GM12878 (cell line): ENCODE measurements at regions not wholly inside any gene's neighbourhood (a gene's known extent, or its start where the extent isn't known, plus 50 kb on each side); places are given as distances from the start of the nearest gene placed in this dataset.

Source experiments
- ATAC-seq: fragments of 200-7000 bp; cut with Tn5 transposase; 3 replicates; pipeline ENCODE4 v1.9.1; 2020; ENCODE audit warnings: mild to moderate bottlenecking, moderate library complexity
- BruUV-seq: library from RNA; stranded (reverse); fragments of 400-500 nt; replicated peaks from 2 replicates; lab custom pipeline; 2021; lab: Mats Ljungman, UMichigan
- CTCF ChIA-PET: fragments of 300-600 bp; sonication (Branson Sonifier 250); formaldehyde crosslinking; extraction: SDS; loops from one replicate; lab custom pipeline; 2021; ENCODE audit warnings: inconsistent platforms; lab: Yijun Ruan, JAX
- POLR2A ChIA-PET: fragments of 350-600 bp; formaldehyde crosslinking; extraction: SDS; loops from one replicate; lab custom pipeline; 2021; ENCODE audit warnings: inconsistent platforms; lab: Charles Lee
- RAD21 ChIA-PET: fragments of 300-600 bp; sonication (Branson Sonifier 250); formaldehyde crosslinking; loops from one replicate; lab custom pipeline; 2023; ENCODE audit warnings: antibody characterized with exemption; ENCODE audit not compliant: unreplicated experiment; lab: Charles Lee
- SMC1A ChIA-PET: fragments of 300-600 bp; sonication (Branson Sonifier 250); formaldehyde crosslinking; loops from one replicate; lab custom pipeline; 2023; ENCODE audit not compliant: unreplicated experiment, uncharacterized antibody; lab: Charles Lee
- DNase-seq: peaks from one replicate; pipeline ENCODE4 v3.0.0-alpha.2; 2011; ENCODE audit warnings: low read depth, low spot score
- FAIRE-seq: peaks from 3 replicates; lab custom pipeline; 2011; peaks lifted over from hg19 to GRCh38; lab: Jason Lieb, UNC
- H2AFZ ChIP-seq: 2 replicates; pipeline ENCODE4 v1.6.0; 2011; ENCODE audit warnings: low read depth, low read length, control low read depth; ENCODE audit not compliant: control insufficient read depth
- H3K27ac ChIP-seq: 2 replicates; pipeline ENCODE4 v1.5.1; 2011; ENCODE audit warnings: control low read depth; ENCODE audit not compliant: control insufficient read depth, insufficient read depth
- H3K27me3 ChIP-seq, 2 experiments: replicated peaks in 1 of 2; 2 replicates each; pipeline versions ENCODE4 v1.6.0 to v1.6.1; 2011; ENCODE audit warnings: low read length in 1 of 2; ENCODE audit not compliant: control insufficient read depth in 2 of 2, insufficient read depth in 2 of 2
- H3K36me3 ChIP-seq, 2 experiments: 2 replicates each; pipeline ENCODE4 v1.5.1; 2011; ENCODE audit warnings: low read length in 1 of 2; ENCODE audit not compliant: control insufficient read depth in 2 of 2, insufficient read depth in 2 of 2
- H3K4me1 ChIP-seq: 2 replicates; pipeline ENCODE4 v1.6.1; 2011; ENCODE audit warnings: mild to moderate bottlenecking, low read length, moderate library complexity, mixed read lengths; ENCODE audit not compliant: control insufficient read depth, insufficient read depth
- H3K4me2 ChIP-seq: 2 replicates; pipeline ENCODE4 v1.6.0; 2011; ENCODE audit warnings: control low read depth; ENCODE audit not compliant: control insufficient read depth, insufficient read depth
- H3K4me3 ChIP-seq: fragments of 200-600 bp; sonication (generic); 2 replicates; pipeline ENCODE4 v1.5.1; 2016
- H3K79me2 ChIP-seq: 2 replicates; pipeline ENCODE4 v1.6.0; 2011; ENCODE audit warnings: low read length; ENCODE audit not compliant: control insufficient read depth, insufficient read depth
- H3K9ac ChIP-seq: 2 replicates; pipeline ENCODE4 v1.8.0; 2011; ENCODE audit warnings: low read length, control low read depth, mixed read lengths; ENCODE audit not compliant: control insufficient read depth, insufficient read depth
- H3K9me3 ChIP-seq: replicated peaks from 3 replicates; pipeline ENCODE4 v1.5.1; 2011; ENCODE audit warnings: mild to moderate bottlenecking, low read length; ENCODE audit not compliant: control insufficient read depth, insufficient read depth
- H4K20me1 ChIP-seq: 2 replicates; pipeline ENCODE4 v1.6.0; 2011; ENCODE audit not compliant: control insufficient read depth, insufficient read depth
- BACH1 ChIP-seq: fragments of 450-650 bp; IDR thresholded peaks from 2 replicates; pipeline ENCODE4 v1.6.1; 2017; ENCODE audit warnings: mild to moderate bottlenecking, borderline replicate concordance
- BRCA1 ChIP-seq: IDR thresholded peaks from 2 replicates; pipeline ENCODE4 v1.6.1; 2011; ENCODE audit warnings: low read depth, low read length, improper control_type of control experiment
- EZH2 ChIP-seq: IDR thresholded peaks from 2 replicates; pipeline ENCODE4 v1.6.1; 2012; ENCODE audit warnings: low read depth, mild to moderate bottlenecking, control low read depth, inconsistent platforms, low read length, borderline replicate concordance; ENCODE audit not compliant: control insufficient read depth
- IRF5 ChIP-seq: fragments of 450-650 bp; IDR thresholded peaks from 2 replicates; pipeline ENCODE4 v1.6.1; 2017; ENCODE audit warnings: borderline replicate concordance
- NR2F1 ChIP-seq: fragments of 450-650 bp; conservative IDR thresholded peaks from 2 replicates; pipeline ENCODE4 v1.6.1; 2017; ENCODE audit warnings: mild to moderate bottlenecking
- PAX5 ChIP-seq: IDR thresholded peaks from 2 replicates; pipeline ENCODE4 v1.6.1; 2011; ENCODE audit warnings: low read depth, low read length, borderline replicate concordance
- POU2F2 ChIP-seq: IDR thresholded peaks from 3 replicates; pipeline ENCODE4 v1.6.1; 2011; ENCODE audit warnings: low read depth, mild to moderate bottlenecking, low read length, borderline replicate concordance
- SP1 ChIP-seq: IDR thresholded peaks from one replicate; pipeline ENCODE4 v1.6.1; 2011; ENCODE audit warnings: low read depth, low read length
- SREBF2 ChIP-seq: IDR thresholded peaks from 2 replicates; pipeline ENCODE4 v1.6.1; 2012; ENCODE audit warnings: mild to moderate bottlenecking, low read length
- STAT1 ChIP-seq: fragments of 450-650 bp; conservative IDR thresholded peaks from 2 replicates; pipeline ENCODE4 v1.6.1; 2014; ENCODE audit warnings: antibody characterized with exemption, mild to moderate bottlenecking
- USF1 ChIP-seq: IDR thresholded peaks from 2 replicates; pipeline ENCODE4 v1.6.1; 2011; ENCODE audit warnings: borderline replicate concordance, low read depth, mild to moderate bottlenecking, moderate library complexity, mixed read lengths, low read length; ENCODE audit not compliant: insufficient read depth; ENCODE audit errors: extremely low read length
- ZNF207 ChIP-seq: fragments of 450-650 bp; IDR thresholded peaks from 2 replicates; pipeline ENCODE4 v1.6.1; 2014; ENCODE audit warnings: antibody characterized with exemption, mild to moderate bottlenecking, borderline replicate concordance
- ZNF217 ChIP-seq: fragments of 450-650 bp; IDR thresholded peaks from 2 replicates; pipeline ENCODE4 v1.6.1; 2017; ENCODE audit warnings: antibody characterized with exemption, mild to moderate bottlenecking
- WGBS: methylation state at CpG from one replicate; pipeline ENCODE4 v1.1.6; 2016; ENCODE audit warnings: low lambda C conversion rate; ENCODE audit not compliant: insufficient replicate concordance, insufficient coverage; ENCODE audit errors: missing lambda C conversion rate; 5-methylcytosine and 5-hydroxymethylcytosine counted together
- in situ Hi-C: fragments of 300-500 bp; cut with MboI; formaldehyde crosslinking; loops from 9 replicates; pipeline ENCODE4 v1.14.3; 2018; ENCODE audit warnings: mixed read lengths
- intact Hi-C: fragments of 100-400 bp; cut with micrococcal nuclease; formaldehyde crosslinking; loops from one replicate; pipeline ENCODE4 v1.14.2; 2022; ENCODE audit not compliant: unreplicated experiment
- TF ChIP-seq, protein P1 (sequence below): IDR thresholded peaks from 2 replicates; pipeline ENCODE4 v1.6.1; 2011; ENCODE audit warnings: borderline replicate concordance, low read depth, mild to moderate bottlenecking, moderate library complexity, low read length; ENCODE audit not compliant: insufficient read depth, poor library complexity, severe bottlenecking

DNA sequence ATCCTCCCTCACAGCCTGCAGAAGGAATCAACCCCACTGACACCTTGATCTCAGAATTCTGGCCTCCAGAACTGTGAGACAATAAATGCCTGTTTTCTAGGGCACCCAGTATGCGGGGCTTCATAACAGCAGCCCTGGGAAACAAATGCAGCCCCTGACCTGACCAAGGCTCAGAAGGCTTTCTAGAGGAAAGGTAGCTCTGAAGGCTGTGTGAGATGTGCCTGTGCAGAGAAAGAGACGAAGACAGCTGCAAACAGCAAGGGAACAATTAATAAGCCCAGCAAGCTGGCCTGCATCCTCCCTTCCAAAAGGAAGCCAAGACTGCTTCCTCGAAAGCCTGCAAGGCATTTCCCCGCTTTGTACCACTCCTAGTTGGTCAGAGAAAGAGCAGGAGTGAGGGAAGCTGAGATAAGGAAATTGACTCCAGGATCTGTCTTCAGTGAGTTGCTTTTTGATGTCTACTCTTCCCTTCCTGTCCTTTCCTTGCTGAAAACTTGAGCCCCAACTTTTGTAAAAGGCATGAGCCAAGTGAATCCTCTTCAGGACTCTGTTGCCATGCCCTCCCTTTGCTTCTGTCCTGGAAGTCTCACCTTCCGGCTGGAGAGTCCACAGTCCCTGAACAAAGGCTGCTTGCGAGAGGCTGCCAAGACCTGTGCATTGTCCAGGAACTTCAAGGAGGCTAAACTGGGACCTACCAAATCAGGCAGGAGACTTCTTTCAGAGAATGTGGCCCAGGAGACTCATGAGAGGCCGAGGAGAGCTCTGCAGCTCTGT lies 71.2 kb upstream of the ARID5B start:
- H3K4me1 ChIP-seq, result no peaks in the 10 kb centered on the region
- no peaks in the 10 kb centered on the region for H3K27me3 ChIP-seq
- H3K4me2 ChIP-seq, result no peak overlapping the region
- H3K79me2 ChIP-seq, result no peaks in the 10 kb centered on the region
- ChIA-PET POLR2A (no interaction called here), SMC1A (no interaction called here), CTCF (interaction anchor here (0.7 kb wide), 1 partner anchor 480 kb away, joined by 3 read pairs; no protein-coding TSS in a partner anchor), RAD21 (no interaction called here)
- H3K27ac ChIP-seq, result no peak overlapping the region
- 45% methylated on average over 7 of the region's 7 CpGs for WGBS
- FAIRE-seq (no peak), DNase-seq (no peak), ATAC-seq (no peak)
- H3K9ac ChIP-seq, result no peak overlapping the region
- no peaks in the 10 kb centered on the region for H3K9me3 ChIP-seq
- intact Hi-C loops (loop anchor here (10.0 kb wide), 1 partner anchor 1015 kb away; no protein-coding TSS in a partner anchor), in situ Hi-C loops (loop anchor here (25.0 kb wide), 2 partner anchors 693 to 1018 kb away; no protein-coding TSS in a partner anchor)
- H3K36me3 ChIP-seq, result no peaks in the 10 kb centered on the region
- no peak overlapping the region for H2AFZ ChIP-seq
- BruUV-seq, result no TSS peak
- H4K20me1 ChIP-seq, result no peaks in the 10 kb centered on the region
- no peak overlapping the region for H3K4me3 ChIP-seq
- no peak for TF ChIP-seq BACH1
- no peak for TF ChIP-seq EZH2
- TF ChIP-seq SP1, result no peak
- TF ChIP-seq, protein P1, sequence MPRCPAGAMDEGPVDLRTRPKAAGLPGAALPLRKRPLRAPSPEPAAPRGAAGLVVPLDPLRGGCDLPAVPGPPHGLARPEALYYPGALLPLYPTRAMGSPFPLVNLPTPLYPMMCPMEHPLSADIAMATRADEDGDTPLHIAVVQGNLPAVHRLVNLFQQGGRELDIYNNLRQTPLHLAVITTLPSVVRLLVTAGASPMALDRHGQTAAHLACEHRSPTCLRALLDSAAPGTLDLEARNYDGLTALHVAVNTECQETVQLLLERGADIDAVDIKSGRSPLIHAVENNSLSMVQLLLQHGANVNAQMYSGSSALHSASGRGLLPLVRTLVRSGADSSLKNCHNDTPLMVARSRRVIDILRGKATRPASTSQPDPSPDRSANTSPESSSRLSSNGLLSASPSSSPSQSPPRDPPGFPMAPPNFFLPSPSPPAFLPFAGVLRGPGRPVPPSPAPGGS, result no peak
- TF ChIP-seq STAT1, result no peak
- no peak for TF ChIP-seq USF1
- TF ChIP-seq PAX5, result no peak
- TF ChIP-seq NR2F1, result no peak
- TF ChIP-seq POU2F2, result no peak
- no peak for TF ChIP-seq ZNF207
- TF ChIP-seq BRCA1, result no peak
- no peak for TF ChIP-seq IRF5
- no peak for TF ChIP-seq ZNF217
- TF ChIP-seq SREBF2, result no peak
